ENCODE measurements at regions not wholly inside any gene's neighbourhood (a gene's known extent, or its start where the extent isn't known, plus 50 kb on each side); places are given as distances from the start of the nearest gene placed in this dataset.

GRCh38 chr2:10985260-10985659 is 73.5 kb downstream of the KCNF1 start:
- no peak for DNase-seq (ENCODE audit: low read depth)

GRCh38 chr2:10985901-10986535 is 74.3 kb downstream of the KCNF1 start:
- DNase-seq (ENCODE audit: low read depth), result no peak

GRCh38 chr2:10987439-10987838 is 75.7 kb downstream of the KCNF1 start:
- DNase-seq (ENCODE audit: low read depth), result no peak

GRCh38 chr2:10987861-10988260 is 76.1 kb downstream of the KCNF1 start:
- DNase-seq (ENCODE audit: low read depth), result no peak

- DNase-seq (ENCODE audit: low read depth), result no peak
These were observed 77.4 kb downstream of the KCNF1 start for GRCh38 chr2:10989151-10989550.

GRCh38 chr2:10989782-10990181 is 78.0 kb downstream of the KCNF1 start:
- no peak for DNase-seq (ENCODE audit: low read depth)

GRCh38 chr2:10990561-10991111 is 78.9 kb downstream of the KCNF1 start:
- DNase-seq (ENCODE audit: low read depth), result no peak

GRCh38 chr2:10992023-10992791 is 80.5 kb downstream of the KCNF1 start:
- no peak for DNase-seq (ENCODE audit: low read depth)

- DNase-seq (ENCODE audit: low read depth), result no peak
These were observed 81.3 kb downstream of the KCNF1 start for GRCh38 chr2:10993001-10993481.

GRCh38 chr2:10995366-10995970 is 83.7 kb downstream of the KCNF1 start:
- DNase-seq (ENCODE audit: low read depth), result no peak

GRCh38 chr2:11004199-11004598 is 92.5 kb downstream of the KCNF1 start:
- DNase-seq (ENCODE audit: low read depth), result peak; percentile 54

- no peak for DNase-seq (ENCODE audit: low read depth)
These were observed 93.3 kb downstream of the KCNF1 start for GRCh38 chr2:11005032-11005431.

GRCh38 chr2:11006191-11006590 is 94.5 kb downstream of the KCNF1 start:
- DNase-seq (ENCODE audit: low read depth), result no peak

GRCh38 chr2:11007331-11008264 is 95.9 kb downstream of the KCNF1 start:
- no peak for DNase-seq (ENCODE audit: low read depth)

GRCh38 chr2:11008773-11009172 is 97.0 kb downstream of the KCNF1 start:
- no peak for DNase-seq (ENCODE audit: low read depth)

GRCh38 chr2:11009176-11009575 is 97.4 kb downstream of the KCNF1 start:
- DNase-seq (ENCODE audit: low read depth), result no peak

GRCh38 chr2:11009891-11010290 is 98.2 kb downstream of the KCNF1 start:
- no peak for DNase-seq (ENCODE audit: low read depth)

GRCh38 chr2:11011359-11011758 is 99.6 kb downstream of the KCNF1 start:
- no peak for DNase-seq (ENCODE audit: low read depth)

GRCh38 chr2:11012131-11012693 is 100.5 kb downstream of the KCNF1 start:
- DNase-seq (ENCODE audit: low read depth), result no peak

GRCh38 chr2:11013196-11013595 is 101.5 kb downstream of the KCNF1 start:
- DNase-seq (ENCODE audit: low read depth), result no peak

GRCh38 chr2:11014026-11014425 is 102.3 kb downstream of the KCNF1 start:
- no peak for DNase-seq (ENCODE audit: low read depth)
